Sciatic nerve (tissue), 2 donors: ENCODE measurements at regions not wholly inside any gene's neighbourhood (a gene's known extent, or its start where the extent isn't known, plus 50 kb on each side); places are given as distances from the start of the nearest gene placed in this dataset.
"Not testable (repeated sequence)": the region's sequence is repeated elsewhere in the genome, so short reads cannot be mapped to it uniquely, and the experiment has no call there.

Experiments
- ATAC-seq: fragments of 200-7000 bp; cut with Tn5 transposase; one replicate; pipeline ENCODE4 v1.9.1; 2020; ENCODE audit warnings: mild to moderate bottlenecking, moderate library complexity
- DNase-seq: peaks from one replicate; pipeline ENCODE4 v3.0.0-alpha.2; 2020; ENCODE audit warnings: low spot score
- intact Hi-C: fragments of 100-400 bp; cut with DNase I; formaldehyde crosslinking; loops from one replicate; pipeline ENCODE4 v1.14.2; 2022
- donor health status: DM: no; HTN: no; CAD: no.
- donor health status: DM: no; HTN: no; CAD: no.

- no peak for ATAC-seq
- intact Hi-C loops = no loop called here
- no peak for DNase-seq
Observed at GRCh38 chr7:82578430-82578829, 134.9 kb upstream of the CACNA2D1 start.

DNA sequence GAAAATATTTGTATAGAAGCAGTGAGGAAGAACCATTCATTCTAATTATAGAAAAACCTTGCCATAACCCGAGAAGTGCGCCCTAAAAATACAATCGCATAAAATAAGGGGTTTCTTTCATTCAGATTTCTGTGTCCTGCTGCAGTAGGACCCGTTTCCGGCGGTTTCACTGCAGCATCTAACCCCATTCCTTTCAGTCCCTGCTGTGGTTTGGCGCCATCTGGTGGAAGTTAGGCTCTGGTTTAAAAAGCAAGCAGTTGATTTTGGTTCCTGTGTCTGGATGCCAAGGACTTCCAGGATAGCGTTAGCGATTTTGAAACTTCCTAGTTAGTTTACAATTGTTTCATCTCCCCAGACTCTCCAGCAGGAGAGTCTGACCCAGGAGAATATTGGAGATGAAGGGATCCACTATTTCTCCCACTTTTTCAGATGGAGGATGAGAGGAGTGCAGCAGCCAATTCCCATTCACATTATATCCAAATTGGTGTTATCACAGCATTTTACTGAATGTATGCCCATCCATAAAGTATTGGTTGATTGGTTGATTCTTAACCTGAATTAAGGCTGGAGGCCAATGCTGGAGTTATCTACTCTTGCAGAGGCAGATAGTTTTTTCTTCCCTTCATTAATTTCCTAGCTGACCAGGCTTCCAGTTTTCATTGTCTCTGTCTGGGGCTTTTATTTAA is 128.8 kb upstream of the CACNA2D1 start:
- DNase-seq (peak; percentile 94), ATAC-seq (peak; percentile 92)
- intact Hi-C loops = no loop called here

DNA sequence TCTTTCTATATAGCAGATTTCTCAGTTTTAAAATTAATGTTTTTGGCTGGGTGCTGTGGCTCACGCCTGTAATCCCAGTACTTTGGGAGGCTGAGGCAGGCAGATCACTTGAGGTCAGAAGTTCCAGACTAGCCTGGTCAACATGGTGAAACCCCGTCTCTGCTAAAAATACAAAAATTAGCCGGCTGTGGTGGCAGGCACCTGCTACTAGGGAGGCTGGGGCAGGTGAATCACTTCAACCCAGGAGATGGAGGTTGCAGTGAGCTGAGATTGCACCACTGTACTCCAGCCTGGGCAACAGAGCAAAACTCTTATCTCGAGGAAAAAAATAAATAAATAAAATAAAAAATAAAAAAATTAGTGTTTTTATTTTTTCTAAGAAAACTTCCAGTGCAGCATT is 127.5 kb upstream of the CACNA2D1 start:
- DNase-seq, ATAC-seq, intact Hi-C loops: not testable (repeated sequence)

- ATAC-seq = no peak
- no peak for DNase-seq
- intact Hi-C loops = no loop called here
Observed at GRCh38 chr7:82567841-82568240, 124.3 kb upstream of the CACNA2D1 start.

GRCh38 chr7:82567356-82567755 is 123.8 kb upstream of the CACNA2D1 start:
- intact Hi-C loops = no loop called here
- no peak for ATAC-seq
- no peak for DNase-seq

GRCh38 chr7:82566752-82567151 is 123.2 kb upstream of the CACNA2D1 start:
- no peak for DNase-seq
- intact Hi-C loops = no loop called here
- no peak for ATAC-seq

DNA sequence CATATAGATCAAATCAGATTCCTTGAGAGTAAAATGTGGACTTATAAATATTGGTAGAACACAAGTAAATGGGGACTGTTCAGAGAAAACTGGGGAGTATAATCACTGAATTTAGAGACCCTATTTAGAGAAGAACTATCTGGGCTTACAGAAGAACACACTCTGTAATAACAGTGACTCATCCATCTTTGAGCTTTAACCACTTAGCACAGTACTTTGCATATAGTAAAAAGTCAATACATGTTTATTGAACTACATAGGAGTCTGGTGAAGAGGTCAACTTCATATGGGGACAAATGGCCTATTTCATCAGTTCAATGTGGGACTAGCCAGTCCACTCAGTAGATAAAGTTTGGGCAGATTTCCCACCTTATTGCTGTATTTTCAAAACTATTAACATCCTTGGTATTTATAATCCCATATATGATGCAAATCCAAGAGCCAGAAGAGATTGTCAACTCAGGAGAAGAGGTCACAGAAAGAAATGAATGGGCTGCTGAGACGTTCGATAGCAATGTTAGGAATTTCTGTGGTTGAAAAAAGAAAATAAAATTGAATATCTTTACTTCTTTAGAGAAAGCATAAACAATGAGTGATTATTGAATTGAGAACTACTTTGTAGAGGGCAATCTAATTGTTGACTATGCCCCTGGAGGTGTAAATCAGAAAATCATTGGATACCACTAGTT is 119.3 kb upstream of the CACNA2D1 start:
- intact Hi-C loops = no loop called here
- DNase-seq (no peak), ATAC-seq (no peak)

GRCh38 chr7:82559193-82559805 is 115.7 kb upstream of the CACNA2D1 start:
- DNase-seq (no peak), ATAC-seq (no peak)
- intact Hi-C loops = no loop called here

DNA sequence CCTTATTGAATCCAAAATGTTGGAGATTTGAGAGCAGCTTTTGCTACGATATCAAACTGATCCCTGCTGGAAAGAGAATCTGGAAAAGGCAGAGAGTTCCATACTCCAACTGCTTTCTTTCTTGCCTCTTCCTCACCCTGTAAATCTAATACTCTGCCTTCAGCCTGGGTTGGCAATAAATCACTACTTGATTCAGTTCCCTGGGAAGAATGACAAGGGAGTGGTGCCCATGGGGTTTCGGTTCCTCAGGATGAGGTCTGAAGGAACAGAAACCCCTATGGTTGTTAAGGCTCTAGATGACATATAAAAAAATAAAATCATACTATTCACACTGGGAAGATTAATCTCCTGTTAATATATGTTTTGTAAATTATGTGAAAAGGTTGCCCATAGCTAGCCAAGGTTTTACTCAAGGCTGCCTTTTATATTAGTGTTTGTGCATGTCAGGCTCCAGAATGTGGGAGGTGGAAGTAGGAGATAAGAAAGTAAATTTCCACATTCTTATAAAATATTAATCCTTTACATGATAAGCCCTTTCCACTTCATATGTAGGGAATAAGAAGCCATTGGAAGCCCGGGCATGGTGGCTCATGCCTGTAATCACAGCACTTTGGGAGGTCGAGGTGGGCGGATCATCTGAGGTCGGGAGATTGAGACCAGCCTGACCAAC is 106.2 kb upstream of the CACNA2D1 start:
- ATAC-seq (no peak), DNase-seq (no peak)
- intact Hi-C loops = no loop called here

DNA sequence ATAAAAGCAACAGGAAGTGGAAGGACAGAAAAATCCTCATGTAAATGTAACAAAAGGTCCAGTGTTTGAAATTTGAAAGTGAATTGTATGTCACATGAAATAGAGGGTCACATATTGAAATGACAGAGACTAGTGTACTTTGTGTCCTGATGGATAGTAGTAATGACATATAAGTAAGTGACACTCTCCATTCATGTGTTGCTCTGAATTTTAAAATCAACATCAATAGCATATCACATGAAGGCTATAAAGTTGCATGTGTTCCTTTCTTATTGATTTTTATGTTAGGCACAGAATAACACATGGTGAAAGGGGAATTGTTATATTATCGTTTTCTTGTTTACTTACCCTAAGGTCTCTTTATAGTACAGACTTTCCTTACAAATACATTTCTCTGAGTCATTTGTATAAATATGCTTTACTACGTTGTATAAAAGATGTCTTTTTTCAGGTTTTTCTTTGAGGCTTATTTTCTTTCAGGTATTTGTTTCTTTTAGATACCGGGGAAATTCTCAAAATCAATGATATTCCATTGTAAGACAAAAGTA is 104.6 kb upstream of the CACNA2D1 start:
- intact Hi-C loops = no loop called here
- ATAC-seq (no peak), DNase-seq (no peak)

DNA sequence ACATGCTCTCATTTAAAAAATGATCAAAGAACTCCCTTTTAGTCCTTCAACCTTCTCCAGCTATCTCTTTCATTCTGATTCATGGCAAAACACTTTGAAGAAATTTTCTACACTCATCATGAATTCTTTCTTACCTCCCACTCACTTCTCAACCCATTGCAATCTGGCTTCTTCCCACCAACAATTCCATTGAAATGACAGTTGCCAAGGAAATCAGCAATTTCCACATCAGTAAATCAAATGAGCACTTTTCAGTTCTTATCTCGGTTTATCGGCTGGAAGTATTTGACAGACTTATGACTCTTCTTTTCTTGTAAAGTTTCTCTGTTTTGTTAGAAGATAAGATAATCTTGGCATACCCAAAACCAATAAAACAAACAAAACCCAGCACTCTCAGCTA is 99.1 kb upstream of the CACNA2D1 start:
- DNase-seq = no peak
- no peak for ATAC-seq
- intact Hi-C loops = no loop called here

- DNase-seq (no peak), ATAC-seq (no peak)
- intact Hi-C loops = no loop called here
Observed at GRCh38 chr7:82539969-82540368, 96.4 kb upstream of the CACNA2D1 start.

DNA sequence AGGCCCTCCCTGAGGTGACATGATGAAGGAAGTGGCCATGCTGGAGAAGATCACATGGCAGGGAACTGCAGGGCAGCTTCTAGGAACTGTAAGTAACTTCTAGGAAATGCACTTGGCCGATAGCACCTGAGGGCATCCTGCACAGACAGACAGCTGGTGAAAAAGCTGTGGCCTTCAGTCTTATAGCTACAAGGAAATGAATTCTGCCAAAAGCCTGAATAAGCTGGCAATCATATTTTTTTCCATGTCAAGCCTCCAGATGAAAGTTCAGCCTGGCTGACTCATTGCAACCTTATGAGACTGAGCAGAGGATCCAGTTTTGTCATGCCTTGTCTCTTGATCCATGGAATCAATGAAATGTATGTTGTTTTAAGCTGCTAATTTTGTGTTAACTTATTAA is 91.1 kb upstream of the CACNA2D1 start:
- DNase-seq (no peak), ATAC-seq (no peak)

DNA sequence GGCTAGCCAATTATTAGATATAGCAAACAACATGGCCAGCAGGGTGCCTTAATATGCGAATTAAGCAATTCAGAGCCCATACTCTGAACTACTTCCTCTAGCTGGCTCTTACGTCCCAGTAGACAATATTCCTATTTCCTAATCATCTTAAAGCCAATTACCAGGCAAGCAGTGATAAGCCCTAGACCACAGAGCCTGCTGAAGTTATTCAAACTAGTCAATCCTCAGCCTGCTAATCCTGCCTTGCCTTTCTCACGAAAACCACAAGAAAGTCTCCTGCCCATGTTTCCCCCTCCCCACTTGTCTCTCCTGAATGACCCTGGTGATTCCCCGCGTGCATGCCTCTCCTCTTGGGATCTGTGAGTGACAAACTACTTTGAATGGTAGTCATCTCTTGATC is 86.8 kb upstream of the CACNA2D1 start:
- intact Hi-C loops = no loop called here
- ATAC-seq (no peak), DNase-seq (no peak)

More for the DNA sequence above, 91.1 kb upstream of the CACNA2D1 start:
- intact Hi-C loops = no loop called here

DNA sequence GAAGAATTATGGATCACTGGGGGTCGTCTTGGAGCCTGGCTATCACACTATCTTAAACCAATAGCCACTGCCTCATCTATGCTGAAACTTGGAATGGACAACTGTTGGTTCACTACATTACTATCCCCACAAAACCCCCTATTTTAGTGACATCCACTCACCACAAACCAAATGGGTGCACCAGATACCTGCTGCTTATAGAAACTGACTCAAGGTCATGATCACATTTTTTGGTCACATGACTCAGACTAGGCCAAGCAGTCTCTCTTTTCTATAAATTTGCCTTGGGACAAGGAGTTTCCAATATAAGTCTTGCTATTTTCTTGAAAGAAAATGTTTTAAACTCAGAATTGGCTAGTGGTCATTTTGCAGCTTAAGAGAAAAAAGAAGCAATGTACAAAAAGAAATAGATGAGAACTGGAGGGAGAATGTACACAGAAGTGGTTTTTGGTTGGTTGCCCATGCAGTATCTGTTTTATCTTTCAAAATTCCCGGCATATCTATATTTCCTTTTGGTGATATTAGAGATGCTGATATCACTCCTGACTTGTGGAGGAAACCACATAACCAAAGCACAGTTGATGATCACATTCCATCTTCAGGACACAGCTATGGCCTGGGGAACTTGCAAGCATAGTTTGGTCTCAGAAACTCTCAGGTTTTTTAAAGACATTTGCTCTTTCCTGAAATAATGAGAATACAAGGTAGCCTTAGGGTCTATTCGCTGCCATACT is 85.2 kb upstream of the CACNA2D1 start:
- no peak for ATAC-seq
- intact Hi-C loops = no loop called here
- DNase-seq = no peak

- intact Hi-C loops = no loop called here
- ATAC-seq (no peak), DNase-seq (no peak)
Observed at GRCh38 chr7:82527851-82528250, 84.3 kb upstream of the CACNA2D1 start.

DNA sequence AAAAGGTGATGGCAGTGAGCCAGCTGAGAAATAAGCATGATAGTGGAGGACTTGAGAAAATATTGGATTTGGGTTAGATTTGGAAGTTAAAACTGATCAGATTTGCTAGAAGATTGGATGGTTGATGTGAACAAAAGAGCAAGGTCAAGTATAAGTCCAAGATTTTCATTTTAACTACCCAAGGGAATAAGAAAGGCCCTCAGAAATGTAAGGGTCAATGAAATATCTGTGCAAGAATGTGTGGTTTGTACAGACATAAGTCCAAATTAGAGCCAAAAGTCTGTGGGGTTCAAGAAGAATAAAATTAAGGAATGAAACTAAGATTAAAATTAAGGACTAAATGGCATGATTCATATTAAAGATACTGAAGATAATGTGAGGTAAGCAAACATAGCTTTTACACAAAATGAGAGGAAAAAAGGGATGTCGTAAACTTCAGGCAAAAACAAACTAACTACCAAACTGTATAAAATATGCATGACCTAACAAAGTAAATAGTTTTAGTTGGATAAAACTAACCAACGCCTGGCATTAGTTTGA is 78.4 kb upstream of the CACNA2D1 start:
- intact Hi-C loops = no loop called here
- DNase-seq = no peak
- no peak for ATAC-seq

- no peak for ATAC-seq
- intact Hi-C loops = no loop called here
- no peak for DNase-seq
Observed at GRCh38 chr7:82517050-82517449, 73.5 kb upstream of the CACNA2D1 start.

GRCh38 chr7:82511542-82511941 is 68.0 kb upstream of the CACNA2D1 start:
- DNase-seq (no peak), ATAC-seq (no peak)
- intact Hi-C loops = no loop called here
